HFF-Myc (cell line): ENCODE measurements at regions not wholly inside any gene's neighbourhood (a gene's known extent, or its start where the extent isn't known, plus 50 kb on each side); places are given as distances from the start of the nearest gene placed in this dataset.

Experiments used
- DNase-seq: peaks from one replicate; pipeline ENCODE4 v3.0.0-alpha.2; 2011; ENCODE audit warnings: low read depth; ENCODE audit errors: extremely low read depth
- H3K4me3 ChIP-seq: replicated peaks from 2 replicates; pipeline ENCODE4 v1.5.1; 2011; ENCODE audit warnings: low read depth, mild to moderate bottlenecking, control low read depth, low read length
- TF ChIP-seq, protein P1 (sequence below): IDR thresholded peaks from 2 replicates; pipeline ENCODE4 v1.5.1; 2012; ENCODE audit warnings: mild to moderate bottlenecking, low read depth, low read length, control low read depth; ENCODE audit errors: missing control alignments

DNA sequence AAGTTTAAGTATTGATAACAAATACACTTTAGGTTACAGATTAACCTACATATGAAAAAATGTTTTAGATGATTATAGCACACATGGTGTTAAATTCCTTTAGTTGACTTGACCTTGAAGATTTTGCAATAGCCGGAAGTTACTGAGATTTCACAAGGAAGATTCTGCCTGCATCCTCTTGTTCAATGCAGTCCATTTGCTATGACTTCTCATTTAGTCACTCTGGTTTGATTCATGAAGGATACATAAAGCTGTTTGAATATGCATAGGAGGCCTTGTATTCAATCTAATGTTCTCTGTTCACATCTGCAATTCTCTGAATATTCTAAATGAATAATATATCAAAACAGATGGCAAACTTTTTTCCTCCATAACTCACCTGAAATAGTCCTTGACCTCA lies 870.2 kb upstream of the GOT2 start:
- no peak for DNase-seq
- no peak overlapping the region for H3K4me3 ChIP-seq
- TF ChIP-seq, protein P1, sequence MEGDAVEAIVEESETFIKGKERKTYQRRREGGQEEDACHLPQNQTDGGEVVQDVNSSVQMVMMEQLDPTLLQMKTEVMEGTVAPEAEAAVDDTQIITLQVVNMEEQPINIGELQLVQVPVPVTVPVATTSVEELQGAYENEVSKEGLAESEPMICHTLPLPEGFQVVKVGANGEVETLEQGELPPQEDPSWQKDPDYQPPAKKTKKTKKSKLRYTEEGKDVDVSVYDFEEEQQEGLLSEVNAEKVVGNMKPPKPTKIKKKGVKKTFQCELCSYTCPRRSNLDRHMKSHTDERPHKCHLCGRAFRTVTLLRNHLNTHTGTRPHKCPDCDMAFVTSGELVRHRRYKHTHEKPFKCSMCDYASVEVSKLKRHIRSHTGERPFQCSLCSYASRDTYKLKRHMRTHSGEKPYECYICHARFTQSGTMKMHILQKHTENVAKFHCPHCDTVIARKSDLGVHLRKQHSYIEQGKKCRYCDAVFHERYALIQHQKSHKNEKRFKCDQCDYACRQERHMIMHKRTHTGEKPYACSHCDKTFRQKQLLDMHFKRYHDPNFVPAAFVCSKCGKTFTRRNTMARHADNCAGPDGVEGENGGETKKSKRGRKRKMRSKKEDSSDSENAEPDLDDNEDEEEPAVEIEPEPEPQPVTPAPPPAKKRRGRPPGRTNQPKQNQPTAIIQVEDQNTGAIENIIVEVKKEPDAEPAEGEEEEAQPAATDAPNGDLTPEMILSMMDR, result no peak

DNA sequence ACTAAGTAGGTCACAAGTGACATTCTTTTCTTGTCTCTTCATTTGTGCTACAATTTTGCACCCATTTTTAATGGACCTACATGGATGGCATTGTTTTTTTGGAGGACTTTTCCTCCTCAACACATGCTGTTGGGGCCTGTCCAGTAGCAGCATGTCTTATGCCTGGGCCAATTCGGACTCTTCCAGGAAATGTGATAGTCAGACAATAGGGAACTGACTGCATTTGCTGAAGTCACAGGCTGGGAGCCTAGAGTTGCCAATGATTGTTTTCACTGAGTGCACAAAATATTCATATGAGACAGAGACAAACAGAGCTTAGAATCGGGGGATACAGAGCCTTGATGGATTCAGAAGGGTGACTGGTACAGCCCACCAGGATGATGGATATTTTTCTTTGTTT lies 867.3 kb upstream of the GOT2 start:
- no peak overlapping the region for H3K4me3 ChIP-seq
- no peak for DNase-seq
- TF ChIP-seq, protein P1, result no peak

DNA sequence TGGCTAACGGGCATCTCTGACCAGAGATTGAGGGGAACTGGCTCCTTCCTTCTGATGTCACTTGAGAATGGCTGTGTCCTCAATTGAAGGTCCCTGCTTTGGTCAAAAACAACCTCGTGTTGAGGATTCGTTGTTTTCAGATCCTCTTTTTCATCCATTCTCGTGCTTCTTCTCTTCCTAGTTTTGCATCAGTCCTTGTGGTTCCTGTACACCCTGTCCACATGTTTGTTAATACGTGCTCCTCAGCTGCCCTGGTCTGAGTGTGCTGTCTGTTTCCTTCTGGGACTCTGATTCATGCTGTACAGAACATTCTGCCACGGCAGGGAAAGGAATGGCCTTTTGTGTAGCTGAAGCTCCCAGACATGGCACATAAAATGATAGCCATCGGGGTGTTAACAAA lies 863.2 kb upstream of the GOT2 start:
- TF ChIP-seq, protein P1, result no peak
- DNase-seq, result no peak

DNA sequence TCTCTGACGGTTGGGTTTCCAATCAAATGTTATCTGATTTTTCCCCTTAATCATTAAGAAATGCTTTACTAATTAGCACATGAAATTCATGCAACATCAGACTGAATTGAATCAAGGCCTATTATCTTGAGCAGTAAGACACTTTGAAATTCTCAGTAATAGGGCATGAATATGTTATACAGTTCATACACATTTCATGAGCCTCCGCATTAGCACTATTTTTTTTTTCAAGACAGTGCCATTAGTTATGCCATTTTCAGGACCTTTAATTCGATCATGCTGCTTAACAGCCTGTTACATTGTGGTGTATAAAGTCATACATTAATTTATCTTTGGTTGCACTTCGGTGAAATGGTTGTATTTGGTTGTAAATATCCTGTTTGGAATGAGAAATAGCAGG lies 862.6 kb upstream of the GOT2 start:
- TF ChIP-seq, protein P1, result no peak
- H3K4me3 ChIP-seq, result no peak overlapping the region
- no peak for DNase-seq

More for the DNA sequence above, 863.2 kb upstream of the GOT2 start:
- H3K4me3 ChIP-seq, result no peak overlapping the region

DNA sequence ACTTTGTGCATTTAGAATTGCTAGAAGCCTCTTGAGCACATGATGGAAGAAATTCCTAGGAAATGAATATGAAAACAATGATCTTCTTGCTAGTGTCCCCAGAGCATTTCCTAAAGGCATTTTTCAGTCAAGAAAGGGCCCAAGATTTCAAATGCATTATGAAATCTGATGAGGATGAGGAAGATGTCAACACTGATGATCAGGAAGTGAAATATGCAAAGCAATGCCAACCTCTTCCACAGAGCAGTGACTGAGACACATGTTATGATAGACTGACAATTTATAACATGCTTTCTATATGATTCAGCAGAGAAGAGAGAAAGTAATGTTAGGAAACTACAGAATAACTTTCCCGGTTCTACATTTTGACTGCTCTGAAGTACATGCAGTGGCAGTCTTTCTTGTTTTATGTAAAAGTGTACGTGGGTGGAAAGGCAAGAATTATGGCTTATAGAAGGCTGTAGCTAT lies 859.1 kb upstream of the GOT2 start:
- TF ChIP-seq, protein P1, result no peak
- H3K4me3 ChIP-seq, result no peak overlapping the region
- DNase-seq, result no peak

DNA sequence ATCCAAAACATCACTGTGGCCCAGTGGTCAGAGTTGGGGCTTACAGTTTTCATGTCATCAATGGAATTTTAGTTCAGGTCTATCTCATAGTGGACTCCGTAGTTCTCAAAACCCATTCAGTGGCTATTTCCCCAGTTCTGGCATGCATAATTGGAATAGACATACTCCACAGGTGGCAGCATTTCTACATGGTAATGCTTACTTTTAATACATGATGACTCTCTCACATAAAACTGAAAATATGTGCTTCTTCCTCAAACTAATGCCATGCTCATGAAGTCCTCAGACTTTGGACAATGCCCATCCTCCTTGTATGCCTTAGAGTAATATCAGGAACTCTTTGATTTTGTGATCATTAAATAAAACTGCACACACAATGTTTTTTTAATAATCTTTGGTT lies 857.4 kb upstream of the GOT2 start:
- no peak overlapping the region for H3K4me3 ChIP-seq
- no peak for DNase-seq
- TF ChIP-seq, protein P1, result no peak

DNA sequence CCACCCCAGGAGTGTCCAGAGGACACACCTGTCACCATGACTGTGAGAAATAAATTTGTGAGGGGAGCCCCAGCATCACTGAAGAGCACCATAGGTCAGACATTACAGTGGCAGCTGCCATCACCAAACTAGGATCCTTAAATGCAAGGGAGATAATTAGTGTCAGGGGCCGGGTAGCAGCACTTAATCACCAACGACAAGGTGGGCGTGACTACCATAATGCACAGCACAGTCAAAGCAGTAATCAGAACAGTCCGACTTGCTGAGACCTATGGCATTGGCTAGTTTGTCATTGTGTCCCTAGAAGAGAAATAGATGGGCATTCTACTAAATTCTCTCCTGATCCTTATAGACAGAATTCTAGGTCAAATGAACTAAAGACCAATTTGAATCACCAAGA lies 856.7 kb upstream of the GOT2 start:
- H3K4me3 ChIP-seq, result no peak overlapping the region
- no peak for DNase-seq
- TF ChIP-seq, protein P1, result no peak
